Kidney (tissue), 13 donors: ENCODE measurements at regions not wholly inside any gene's neighbourhood (a gene's known extent, or its start where the extent isn't known, plus 50 kb on each side); places are given as distances from the start of the nearest gene placed in this dataset.
A peak's percentile ranks its signal among the peaks of the same experiment; 100 is the strongest.

Experiments used
- DNase-seq, 5 donors: peaks; one replicate each; pipeline ENCODE4 v3.0.0-alpha.2; 2013 to 2020
- FAIRE-seq: peaks from 2 replicates; lab custom pipeline; 2012; peaks lifted over from hg19 to GRCh38; lab: Jason Lieb, UNC
- H3K27ac ChIP-seq, 2 donors: one replicate each; pipeline ENCODE4 v1.7.0; 2013; ENCODE audit warnings: low read depth in 2 of 2, low read length in 2 of 2, inconsistent platforms in 1 of 2
- H3K27me3 ChIP-seq: one replicate; pipeline ENCODE4 v1.7.1; 2013; ENCODE audit warnings: low read length, inconsistent platforms; ENCODE audit not compliant: control insufficient read depth, insufficient read depth
- H3K36me3 ChIP-seq, 3 donors: one replicate each; pipeline versions ENCODE4 v1.7.0 to v1.7.1; 2013; ENCODE audit warnings: low read length in 3 of 3, control low read depth in 1 of 3, inconsistent platforms in 1 of 3; ENCODE audit not compliant: insufficient read depth in 3 of 3, control insufficient read depth in 2 of 3
- H3K4me1 ChIP-seq, 3 donors: one replicate each; pipeline versions ENCODE4 v1.7.0 to v1.7.1; 2013; ENCODE audit warnings: low read length in 3 of 3, inconsistent platforms in 1 of 3, low read depth in 1 of 3; ENCODE audit not compliant: control insufficient read depth in 2 of 3, insufficient read depth in 2 of 3
- H3K4me3 ChIP-seq, 3 donors: one replicate each; pipeline versions ENCODE4 v1.7.0 to v1.8.1; 2013; ENCODE audit warnings: low read length in 3 of 3, control low read depth in 1 of 3, inconsistent platforms in 1 of 3
- H3K9ac ChIP-seq, 3 donors: one replicate each; pipeline versions ENCODE4 v1.7.0 to v1.7.1; 2013; ENCODE audit warnings: low read length in 3 of 3, control low read depth in 1 of 3, inconsistent platforms in 1 of 3
- H3K9me3 ChIP-seq, 3 donors: one replicate each; pipeline versions ENCODE4 v1.7.0 to v1.7.1; 2013; ENCODE audit warnings: low read length in 3 of 3, control low read depth in 1 of 3, inconsistent platforms in 1 of 3; ENCODE audit not compliant: control insufficient read depth in 2 of 3, insufficient read depth in 1 of 3
- intact Hi-C: fragments of 100-400 bp; cut with DNase I; formaldehyde crosslinking; loops from one replicate; pipeline ENCODE4 v1.11.1; 2022
- TF ChIP-seq, protein P1 (sequence below): IDR thresholded peaks from 3 replicates; pipeline ENCODE4 v1.5.1; 2012; ENCODE audit warnings: mild to moderate bottlenecking, moderate library complexity, borderline replicate concordance; ENCODE audit not compliant: insufficient read depth; ENCODE audit errors: extremely low read depth
- donor health status: control.
- donor health status: control.
- donor health status: control.
- donor health status: control.
- donor health status: control.
- donor health status: DM: yes; HTN: yes; CAD: no.
- donor health status: Normal renal cell carcinoma (clear cell type).

DNA sequence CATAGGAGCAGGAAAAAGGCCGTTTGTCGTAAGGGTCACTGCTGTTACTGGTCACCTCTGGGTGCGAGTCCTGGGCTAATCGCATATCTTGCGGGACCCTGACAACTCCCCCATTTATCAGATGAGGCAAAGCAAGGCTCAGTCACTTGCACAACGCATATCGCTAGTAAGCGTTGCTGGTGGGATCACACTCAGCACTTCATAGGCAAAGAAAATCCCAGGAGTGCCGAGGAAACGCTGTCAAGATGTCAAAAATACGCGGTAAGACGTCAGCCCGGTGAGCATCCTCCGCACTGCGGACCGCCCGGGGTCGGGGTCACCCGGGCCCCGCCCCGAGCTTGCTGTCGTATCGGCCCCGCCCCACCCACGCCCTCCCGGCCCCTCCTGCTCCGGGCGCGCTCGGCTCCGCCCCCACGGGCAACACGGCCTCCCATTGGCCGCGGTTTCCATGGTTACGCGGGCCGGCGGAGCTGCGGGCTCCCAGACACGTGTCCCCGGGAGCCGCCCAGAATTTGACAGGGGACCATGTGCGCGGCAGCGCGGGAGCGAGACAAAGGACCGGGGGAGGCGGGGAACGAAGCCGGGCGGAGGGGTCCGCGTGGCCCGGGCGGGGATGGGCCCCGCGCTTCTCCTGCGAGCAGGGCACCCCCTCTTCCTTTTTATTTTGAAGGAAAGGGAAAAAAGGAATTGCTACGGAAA lies 80.2 kb upstream of the IER5L start:
- Histone ChIP-seq H3K4me3 (peak overlapping the region; percentile 19 to 37 (median 25)), H3K27ac (no peak overlapping the region), H3K4me1 (peaks cover 0 to 12% (median 0%) of the 10 kb centered on the region in 3 donors), H3K27me3 (no peaks in the 10 kb centered on the region), H3K36me3 (no peaks in the 10 kb centered on the region), H3K9me3 (no peaks in the 10 kb centered on the region), H3K9ac (no peak overlapping the region)
- TF ChIP-seq, protein P1, sequence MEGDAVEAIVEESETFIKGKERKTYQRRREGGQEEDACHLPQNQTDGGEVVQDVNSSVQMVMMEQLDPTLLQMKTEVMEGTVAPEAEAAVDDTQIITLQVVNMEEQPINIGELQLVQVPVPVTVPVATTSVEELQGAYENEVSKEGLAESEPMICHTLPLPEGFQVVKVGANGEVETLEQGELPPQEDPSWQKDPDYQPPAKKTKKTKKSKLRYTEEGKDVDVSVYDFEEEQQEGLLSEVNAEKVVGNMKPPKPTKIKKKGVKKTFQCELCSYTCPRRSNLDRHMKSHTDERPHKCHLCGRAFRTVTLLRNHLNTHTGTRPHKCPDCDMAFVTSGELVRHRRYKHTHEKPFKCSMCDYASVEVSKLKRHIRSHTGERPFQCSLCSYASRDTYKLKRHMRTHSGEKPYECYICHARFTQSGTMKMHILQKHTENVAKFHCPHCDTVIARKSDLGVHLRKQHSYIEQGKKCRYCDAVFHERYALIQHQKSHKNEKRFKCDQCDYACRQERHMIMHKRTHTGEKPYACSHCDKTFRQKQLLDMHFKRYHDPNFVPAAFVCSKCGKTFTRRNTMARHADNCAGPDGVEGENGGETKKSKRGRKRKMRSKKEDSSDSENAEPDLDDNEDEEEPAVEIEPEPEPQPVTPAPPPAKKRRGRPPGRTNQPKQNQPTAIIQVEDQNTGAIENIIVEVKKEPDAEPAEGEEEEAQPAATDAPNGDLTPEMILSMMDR: no peak
- FAIRE-seq (no peak), DNase-seq (peak; percentile 92 to 98 (median 97))
- intact Hi-C loops: no loop called here

DNA sequence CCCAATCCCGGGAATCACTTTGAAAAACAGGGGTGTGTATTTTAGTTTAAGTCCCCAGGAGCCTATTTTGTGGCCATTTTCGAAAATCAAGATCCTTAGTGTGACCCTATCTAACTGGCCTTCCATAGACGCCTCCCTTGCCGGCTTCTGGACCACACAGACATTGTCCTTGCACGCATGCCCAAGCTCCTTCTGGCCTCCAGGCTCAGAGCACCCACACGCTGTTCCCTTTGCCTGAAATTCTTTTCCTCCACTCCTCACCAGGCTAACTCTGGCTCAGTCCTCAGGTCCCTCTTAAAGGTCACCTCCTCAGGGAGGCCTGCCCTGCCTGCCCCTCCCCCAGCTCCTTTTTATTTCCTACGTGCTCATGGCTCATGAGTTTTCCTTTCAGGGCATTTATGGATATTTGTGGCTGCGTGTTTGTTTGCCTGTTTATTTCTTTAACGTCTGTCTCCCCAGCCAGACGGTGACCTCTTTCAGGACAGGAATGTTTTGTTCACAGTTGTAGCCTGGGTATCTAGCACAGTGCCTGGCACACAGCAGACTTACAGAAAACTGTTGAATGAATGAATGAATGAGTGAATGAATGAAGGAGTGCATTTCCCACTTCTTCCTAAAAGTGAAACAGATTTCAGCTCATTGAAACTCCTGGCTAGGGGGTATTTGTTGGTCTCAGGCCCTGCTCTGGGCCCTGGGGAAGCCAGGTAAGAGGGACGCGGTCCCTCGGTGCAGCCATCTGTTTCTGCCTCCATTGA lies 79.1 kb upstream of the IER5L start:
- no peaks in the 10 kb centered on the region for H3K9me3 ChIP-seq
- no peak overlapping the region for H3K27ac ChIP-seq
- FAIRE-seq (no peak), DNase-seq (peak in 1 of 5 donors; percentile 43)
- H3K4me1 ChIP-seq: peaks cover 0 to 12% (median 0%) of the 10 kb centered on the region in 3 donors
- H3K4me3 ChIP-seq: no peak overlapping the region
- no peak overlapping the region for H3K9ac ChIP-seq
- TF ChIP-seq, protein P1: no peak
- no peaks in the 10 kb centered on the region for H3K36me3 ChIP-seq
- intact Hi-C loops: no loop called here
- no peaks in the 10 kb centered on the region for H3K27me3 ChIP-seq

DNA sequence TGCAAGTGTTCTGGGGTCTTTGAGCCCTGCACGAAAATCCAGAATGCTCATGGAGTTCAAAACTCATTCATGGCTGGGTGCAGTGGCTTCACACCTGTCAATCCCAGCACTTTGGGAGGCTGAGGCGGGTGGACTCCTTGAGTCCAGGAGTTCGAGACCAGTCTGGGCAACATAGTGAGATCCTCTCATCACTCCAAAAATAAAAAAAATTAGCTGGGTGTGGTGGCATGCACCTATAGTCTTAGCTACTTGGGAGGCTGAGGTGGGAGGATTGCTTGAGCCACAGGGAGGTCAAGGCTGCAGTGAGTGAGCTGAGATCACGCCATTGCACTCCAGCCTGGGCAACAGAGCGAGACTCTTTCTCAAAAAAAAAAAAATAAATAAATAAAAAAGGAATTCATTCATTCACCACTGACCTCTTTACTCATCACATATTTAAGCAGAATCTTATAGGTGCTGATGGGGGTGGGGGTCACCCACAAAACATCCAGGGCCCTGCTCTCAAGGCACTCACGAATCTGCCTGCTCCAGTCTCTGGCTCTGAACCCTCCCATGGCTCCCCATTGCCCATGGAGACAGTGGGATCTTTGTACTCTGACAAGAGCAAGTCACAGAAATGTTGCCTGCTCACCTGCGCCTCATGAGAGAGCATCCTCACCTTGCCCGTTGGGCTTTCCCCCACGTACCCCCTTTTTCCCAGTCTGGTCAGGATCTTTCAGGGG lies 76.7 kb upstream of the IER5L start:
- TF ChIP-seq, protein P1: no peak
- Histone ChIP-seq H3K9ac (no peak overlapping the region), H3K4me3 (no peak overlapping the region), H3K27me3 (no peaks in the 10 kb centered on the region), H3K36me3 (no peaks in the 10 kb centered on the region), H3K27ac (no peak overlapping the region), H3K9me3 (no peaks in the 10 kb centered on the region), H3K4me1 (peaks cover 0 to 12% (median 0%) of the 10 kb centered on the region in 3 donors)
- FAIRE-seq (no peak), DNase-seq (peak in 1 of 5 donors; percentile 32)
- intact Hi-C loops: no loop called here
